Neural progenitor cell (in vitro differentiated cells): ENCODE measurements at regions not wholly inside any gene's neighbourhood (a gene's known extent, or its start where the extent isn't known, plus 50 kb on each side); places are given as distances from the start of the nearest gene placed in this dataset.

Source experiments
- CTCF ChIP-seq: fragments of 200-600 bp; sonication (generic); IDR thresholded peaks from 2 replicates; pipeline ENCODE4 v1.5.1; 2017; ENCODE audit warnings: antibody characterized with exemption, mild to moderate bottlenecking
- EZH2 ChIP-seq: fragments of 200-600 bp; sonication (generic); IDR thresholded peaks from 2 replicates; pipeline ENCODE4 v1.6.1; 2017; ENCODE audit warnings: antibody characterized with exemption, mild to moderate bottlenecking, moderate library complexity
- EZH2phosphoT487 ChIP-seq: fragments of 200-600 bp; sonication (generic); IDR thresholded peaks from 2 replicates; pipeline ENCODE4 v1.6.1; 2017; ENCODE audit warnings: antibody characterized with exemption

GRCh38 chr5:3899093-3899492 is 303.5 kb downstream of the IRX1 start:
- TF ChIP-seq CTCF (no peak), EZH2phosphoT487 (peak; percentile 58), EZH2 (no peak)
